GM12872 (cell line): ENCODE measurements at regions not wholly inside any gene's neighbourhood (a gene's known extent, or its start where the extent isn't known, plus 50 kb on each side); places are given as distances from the start of the nearest gene placed in this dataset.

Experiments
- TF ChIP-seq, protein P1 (sequence below): IDR thresholded peaks from 3 replicates; pipeline ENCODE4 v1.5.1; 2011; ENCODE audit warnings: low read depth, mild to moderate bottlenecking, low read length, moderate library complexity; ENCODE audit not compliant: insufficient read depth

DNA sequence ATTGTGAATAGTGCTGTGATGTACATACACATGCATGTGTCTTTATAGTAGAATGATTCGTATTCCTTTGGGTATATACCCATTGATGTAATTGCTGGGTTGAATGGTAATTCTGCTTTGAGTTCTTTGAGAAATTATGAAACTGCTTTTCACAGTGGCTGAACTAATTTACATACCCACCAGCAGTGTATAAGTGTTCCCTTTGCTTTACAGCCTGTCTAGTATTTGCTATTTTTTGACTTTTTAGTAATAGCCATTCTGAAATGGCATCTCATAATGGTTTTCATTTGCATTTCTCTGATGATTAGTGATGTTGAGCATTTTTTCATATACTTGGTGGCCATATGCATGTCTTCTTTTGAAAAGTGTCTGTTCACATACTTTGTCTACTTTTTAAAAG lies 54.5 kb upstream of the FAM78B start:
- TF ChIP-seq, protein P1, sequence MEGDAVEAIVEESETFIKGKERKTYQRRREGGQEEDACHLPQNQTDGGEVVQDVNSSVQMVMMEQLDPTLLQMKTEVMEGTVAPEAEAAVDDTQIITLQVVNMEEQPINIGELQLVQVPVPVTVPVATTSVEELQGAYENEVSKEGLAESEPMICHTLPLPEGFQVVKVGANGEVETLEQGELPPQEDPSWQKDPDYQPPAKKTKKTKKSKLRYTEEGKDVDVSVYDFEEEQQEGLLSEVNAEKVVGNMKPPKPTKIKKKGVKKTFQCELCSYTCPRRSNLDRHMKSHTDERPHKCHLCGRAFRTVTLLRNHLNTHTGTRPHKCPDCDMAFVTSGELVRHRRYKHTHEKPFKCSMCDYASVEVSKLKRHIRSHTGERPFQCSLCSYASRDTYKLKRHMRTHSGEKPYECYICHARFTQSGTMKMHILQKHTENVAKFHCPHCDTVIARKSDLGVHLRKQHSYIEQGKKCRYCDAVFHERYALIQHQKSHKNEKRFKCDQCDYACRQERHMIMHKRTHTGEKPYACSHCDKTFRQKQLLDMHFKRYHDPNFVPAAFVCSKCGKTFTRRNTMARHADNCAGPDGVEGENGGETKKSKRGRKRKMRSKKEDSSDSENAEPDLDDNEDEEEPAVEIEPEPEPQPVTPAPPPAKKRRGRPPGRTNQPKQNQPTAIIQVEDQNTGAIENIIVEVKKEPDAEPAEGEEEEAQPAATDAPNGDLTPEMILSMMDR = no peak

DNA sequence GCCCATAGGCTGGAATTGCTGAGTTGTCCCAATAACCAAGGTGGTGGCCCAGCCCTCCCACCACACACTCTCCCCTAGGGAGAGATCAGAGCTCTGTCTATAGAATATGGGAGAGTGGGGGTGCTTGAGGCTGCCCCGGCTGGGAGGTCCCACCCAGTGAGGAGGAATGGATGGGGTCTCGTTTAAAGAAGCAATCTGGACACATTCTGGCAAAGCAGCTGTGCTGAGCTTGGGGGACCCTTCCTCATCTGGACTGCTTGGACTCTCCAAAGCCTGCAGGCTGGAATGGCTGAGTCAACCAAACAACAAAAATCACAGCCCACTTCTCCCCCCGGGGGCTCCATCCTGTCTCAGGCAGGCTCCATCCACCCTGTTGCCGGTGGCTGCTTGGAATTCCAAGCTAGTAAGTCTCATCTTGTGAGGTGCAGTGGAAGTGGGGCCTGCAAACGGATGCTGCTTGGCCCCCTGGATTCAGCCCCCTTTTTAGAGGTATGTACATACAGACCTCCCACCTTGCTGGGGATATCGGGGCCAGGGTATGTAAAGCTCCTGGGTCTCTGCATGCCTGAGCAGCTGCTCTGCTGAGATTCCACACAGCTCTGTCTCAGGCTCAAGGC lies 67.1 kb upstream of the FAM78B start:
- TF ChIP-seq, protein P1 = no peak

DNA sequence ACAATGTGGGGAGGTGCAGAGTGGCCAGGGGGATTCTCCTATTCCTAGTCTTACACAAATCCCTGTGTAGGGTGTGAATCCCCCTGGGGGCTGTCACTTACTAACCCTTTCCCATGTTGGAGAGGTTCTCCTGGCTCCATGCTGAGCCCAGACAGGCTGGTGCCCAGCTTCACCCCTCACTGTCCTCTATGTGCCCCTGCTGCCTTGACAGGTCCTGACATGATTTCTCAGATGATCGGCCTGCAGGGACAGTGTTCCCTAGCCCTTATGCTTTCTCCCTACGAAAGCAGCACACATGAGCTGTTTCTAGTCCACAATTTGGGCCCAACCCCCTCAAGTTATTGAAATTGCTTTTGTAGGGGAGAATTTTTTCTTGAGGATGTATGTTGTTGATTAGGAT lies 68.9 kb upstream of the FAM78B start:
- TF ChIP-seq, protein P1 = no peak

DNA sequence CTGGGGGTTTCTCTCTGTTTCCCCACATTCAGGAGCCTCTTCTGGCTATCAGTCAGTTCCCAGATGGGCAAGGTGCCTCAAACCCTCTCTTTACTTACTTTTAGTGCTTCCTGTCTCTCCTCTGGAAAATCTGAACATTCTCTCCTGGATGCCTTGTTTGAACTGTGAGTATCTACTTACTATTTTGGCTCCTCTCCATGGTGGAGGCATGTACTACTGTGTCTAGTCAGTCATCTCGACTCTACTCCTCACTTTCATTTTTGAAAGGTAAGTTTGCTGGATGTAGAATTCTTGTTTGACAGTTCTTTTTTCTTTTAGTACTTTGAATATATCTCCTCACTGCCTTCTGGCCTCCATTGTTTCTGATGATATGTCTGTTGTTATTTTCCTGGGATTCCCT lies 70.9 kb upstream of the FAM78B start:
- TF ChIP-seq, protein P1 = no peak

DNA sequence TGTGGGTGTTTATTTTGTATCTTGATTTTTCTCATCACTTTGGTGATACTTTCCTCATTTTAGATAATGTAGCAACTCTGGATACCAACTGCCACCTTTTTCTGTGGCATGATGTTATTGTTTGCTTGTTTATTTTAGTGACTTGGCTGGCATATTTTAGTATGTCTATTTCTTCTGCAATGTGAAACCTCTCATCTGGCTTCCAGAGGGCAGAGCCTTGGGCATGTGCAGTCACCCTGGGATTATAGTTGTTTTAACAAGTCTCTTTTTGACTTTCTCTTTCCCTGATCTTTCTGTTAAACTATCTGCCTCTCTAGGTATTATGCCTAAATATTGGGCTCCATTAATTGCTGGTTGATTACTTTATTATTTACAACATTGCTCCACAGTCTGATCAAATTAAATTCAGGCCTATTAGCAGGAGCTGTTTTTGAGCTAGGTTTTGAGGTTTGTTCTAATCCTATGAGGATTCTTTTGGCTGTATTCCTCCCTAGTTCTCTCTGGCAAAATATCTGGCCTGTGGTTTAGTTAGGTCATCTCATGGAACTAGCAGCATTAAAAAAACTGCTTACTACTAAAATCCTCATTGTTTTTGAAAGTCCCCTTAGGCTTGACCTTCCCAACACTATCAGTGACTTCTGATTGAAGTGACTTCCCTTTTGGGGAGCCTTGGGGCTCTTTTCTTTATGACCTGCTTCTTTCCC lies 86.4 kb upstream of the FAM78B start:
- TF ChIP-seq, protein P1 = no peak

DNA sequence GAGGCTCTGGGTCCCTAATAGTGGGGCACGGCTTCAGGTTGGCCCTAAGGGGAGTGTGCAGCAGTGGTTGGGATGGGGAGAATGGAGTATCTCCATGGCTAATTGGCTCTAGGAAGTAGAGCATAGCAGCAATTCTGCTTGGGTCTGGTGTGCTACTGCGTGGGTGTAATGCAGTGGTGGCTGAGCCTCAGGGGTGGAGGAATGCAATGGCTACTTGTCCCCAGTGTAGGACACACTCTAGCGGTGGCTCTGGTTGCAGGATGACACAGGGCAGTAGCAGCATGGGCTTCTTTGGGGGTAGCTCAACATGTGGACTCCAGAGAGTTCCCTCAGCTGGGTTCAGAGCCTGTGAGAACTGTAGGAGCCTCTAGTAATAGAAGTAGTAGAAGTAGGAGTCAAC lies 91.2 kb upstream of the FAM78B start:
- TF ChIP-seq, protein P1 = peak; percentile 36; the same call in 1 of the 3 replicates

DNA sequence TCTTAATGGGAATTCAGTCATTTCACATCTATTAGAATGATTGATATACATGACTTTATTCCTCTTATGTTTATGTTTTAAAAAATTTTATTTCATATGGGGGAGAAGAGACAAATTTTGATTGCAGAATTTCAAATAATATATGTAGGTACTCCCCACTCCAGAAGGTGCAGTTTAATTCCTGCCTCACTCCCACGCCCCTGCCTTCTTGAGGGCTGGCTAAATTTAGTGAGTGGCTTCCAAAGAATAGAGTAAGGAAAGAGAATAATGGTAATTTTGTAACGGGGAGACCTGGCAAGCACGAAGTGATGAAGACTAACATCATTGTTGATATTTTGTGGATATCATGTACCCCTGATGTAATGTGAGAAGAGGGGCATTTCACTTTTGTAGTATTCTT lies 94.7 kb upstream of the FAM78B start:
- TF ChIP-seq, protein P1 = no peak
